Right cardiac atrium (tissue), 5 donors: ENCODE measurements at regions not wholly inside any gene's neighbourhood (a gene's known extent, or its start where the extent isn't known, plus 50 kb on each side); places are given as distances from the start of the nearest gene placed in this dataset.

Source experiments
- ATAC-seq, 2 donors: fragments of 200-7000 bp; cut with Tn5 transposase; one replicate each; pipeline versions ENCODE4 v1.8.0 to v1.9.1; 2020; ENCODE audit warnings: moderate library complexity in 2 of 2, mild to moderate bottlenecking in 1 of 2
- DNase-seq, 3 donors: peaks; one replicate each; pipeline ENCODE4 v3.0.0-alpha.2; 2020
- H3K27ac ChIP-seq: one replicate; pipeline ENCODE4 v1.5.1; 2013; ENCODE audit warnings: mild to moderate bottlenecking, low read length, control low read depth, moderate library complexity
- H3K27me3 ChIP-seq: one replicate; pipeline ENCODE4 v1.6.1; 2013; ENCODE audit not compliant: control insufficient read depth, insufficient read depth
- H3K4me1 ChIP-seq: one replicate; pipeline ENCODE4 v1.6.1; 2013; ENCODE audit warnings: low read length; ENCODE audit not compliant: control insufficient read depth, insufficient read depth
- H3K4me3 ChIP-seq: one replicate; pipeline ENCODE4 v1.5.1; 2013; ENCODE audit warnings: low read length, control low read depth
- H3K9me3 ChIP-seq: one replicate; pipeline ENCODE4 v1.6.1; 2013; ENCODE audit warnings: low read length; ENCODE audit not compliant: control insufficient read depth
- WGBS: extraction: QIAGEN DNeasy Blood & Tissue Kit; methylation state at CpG from one replicate; pipeline ENCODE4 v1.1.7; 2013; 5-methylcytosine and 5-hydroxymethylcytosine counted together
- intact Hi-C, 4 donors: fragments of 100-400 bp; cut with DNase I; formaldehyde crosslinking; loops; one replicate each; pipeline versions ENCODE4 v1.11.0 to v1.14.0; 2022 to 2023
- donor health status: healthy with polysubstance abuse.
- donor health status: DM: no; HTN: yes; CAD: no.
- donor health status: DM: no; HTN: no; CAD: no.
- donor health status: DM: no; HTN: yes; CAD: no; lungs with severe emphysema.
- donor health status: DM: yes; HTN: yes; CAD: no.

- H3K4me3 ChIP-seq: no peak overlapping the region
- ATAC-seq: no peak
- no peak overlapping the region for H3K27ac ChIP-seq
- no peaks in the 10 kb centered on the region for H3K4me1 ChIP-seq
- H3K27me3 ChIP-seq: no peaks in the 10 kb centered on the region
- no peak for DNase-seq
- WGBS: 71% methylated on average over 1 of the region's 1 CpG
- intact Hi-C loops: no loop called here
- H3K9me3 ChIP-seq: no peaks in the 10 kb centered on the region
Measured at GRCh38 chrX:113558576-113558975, 717.9 kb upstream of the AMOT start.

DNA sequence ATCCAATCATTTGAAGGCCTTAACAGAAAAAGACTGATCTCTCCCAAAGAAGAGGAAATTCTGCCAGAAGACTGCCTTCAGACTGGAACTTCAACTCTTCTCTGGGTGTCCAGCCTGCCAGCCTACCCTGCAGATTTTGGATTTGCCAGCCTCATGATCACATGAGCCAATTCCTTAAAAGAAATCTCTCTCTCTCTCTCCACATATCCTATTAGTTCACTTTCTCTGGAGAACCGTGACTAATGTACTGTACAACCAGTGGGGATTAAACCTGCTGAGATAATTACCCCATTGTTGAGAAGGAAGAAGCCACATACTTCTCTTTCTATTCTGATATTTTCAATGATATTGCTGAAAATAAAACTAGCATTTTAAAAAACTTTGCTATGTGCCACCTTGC, 711.3 kb upstream of the AMOT start:
- intact Hi-C loops: no loop called here
- DNase-seq (no peak), ATAC-seq (no peak)
- no peak overlapping the region for H3K27ac ChIP-seq
- H3K4me3 ChIP-seq: no peak overlapping the region
- H3K27me3 ChIP-seq: no peaks in the 10 kb centered on the region
- no peaks in the 10 kb centered on the region for H3K9me3 ChIP-seq
- no peaks in the 10 kb centered on the region for H3K4me1 ChIP-seq
- 76% methylated on average over 1 of the region's 1 CpG for WGBS

GRCh38 chrX:113548308-113549015, 707.8 kb upstream of the AMOT start:
- Histone ChIP-seq H3K27me3 (no peaks in the 10 kb centered on the region), H3K4me3 (no peak overlapping the region), H3K9me3 (no peaks in the 10 kb centered on the region), H3K27ac (no peak overlapping the region), H3K4me1 (no peaks in the 10 kb centered on the region)
- ATAC-seq: no peak
- DNase-seq: no peak
- 45% methylated on average over 2 of the region's 2 CpGs for WGBS
- intact Hi-C loops: no loop called here

GRCh38 chrX:113545040-113545439, 704.4 kb upstream of the AMOT start:
- Histone ChIP-seq H3K27ac (no peak overlapping the region), H3K9me3 (no peaks in the 10 kb centered on the region), H3K4me3 (no peak overlapping the region), H3K4me1 (no peaks in the 10 kb centered on the region), H3K27me3 (no peaks in the 10 kb centered on the region)
- DNase-seq (no peak), ATAC-seq (no peak)
- intact Hi-C loops: no loop called here
- no CpG with 5 or more reads among the region's 1 CpG for WGBS

GRCh38 chrX:113539599-113540356, 699.1 kb upstream of the AMOT start:
- ATAC-seq: no peak
- no peaks in the 10 kb centered on the region for H3K4me1 ChIP-seq
- no peaks in the 10 kb centered on the region for H3K9me3 ChIP-seq
- no peak for DNase-seq
- no peaks in the 10 kb centered on the region for H3K27me3 ChIP-seq
- intact Hi-C loops: no loop called here
- H3K27ac ChIP-seq: no peak overlapping the region
- no peak overlapping the region for H3K4me3 ChIP-seq
- WGBS: 86% methylated on average over 2 of the region's 2 CpGs

DNA sequence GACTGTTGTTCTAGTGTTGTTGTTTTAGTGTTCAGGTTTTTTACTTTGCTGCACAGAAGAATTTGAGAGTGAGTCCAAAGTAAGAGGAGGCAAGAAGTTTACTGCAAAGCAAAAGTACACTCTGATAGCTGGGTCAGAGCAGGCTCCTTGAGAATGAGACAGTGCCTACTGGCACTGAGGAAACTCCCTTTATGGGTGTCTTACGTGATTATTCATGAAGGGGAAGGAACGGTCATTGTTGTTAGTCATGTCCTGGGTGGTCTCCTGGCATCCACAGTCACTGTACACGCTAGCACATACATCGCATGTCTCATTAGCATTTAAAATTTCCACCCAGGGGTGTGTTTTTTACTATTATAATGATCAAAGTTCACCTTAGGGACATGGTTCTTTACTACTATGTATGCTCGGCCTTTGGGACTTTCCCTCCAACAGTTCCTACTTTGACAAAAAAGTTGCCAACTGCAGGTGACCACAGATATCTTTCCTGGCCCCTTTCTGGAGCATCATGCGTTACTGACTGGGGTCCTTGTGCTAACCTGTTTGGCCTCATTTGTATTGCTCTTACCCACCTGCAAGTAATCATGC, 688.9 kb upstream of the AMOT start:
- intact Hi-C loops: no loop called here

GRCh38 chrX:113522814-113523213, 682.2 kb upstream of the AMOT start:
- H3K4me1 ChIP-seq: no peaks in the 10 kb centered on the region
- no peaks in the 10 kb centered on the region for H3K27me3 ChIP-seq
- no peak for DNase-seq
- H3K9me3 ChIP-seq: no peaks in the 10 kb centered on the region
- 61% methylated on average over 3 of the region's 3 CpGs for WGBS
- intact Hi-C loops: no loop called here
- ATAC-seq: no peak
- H3K27ac ChIP-seq: no peak overlapping the region
- no peak overlapping the region for H3K4me3 ChIP-seq

More for the DNA sequence above, 688.9 kb upstream of the AMOT start:
- Histone ChIP-seq H3K4me3 (no peak overlapping the region), H3K27me3 (no peaks in the 10 kb centered on the region), H3K27ac (no peak overlapping the region), H3K9me3 (no peaks in the 10 kb centered on the region), H3K4me1 (no peaks in the 10 kb centered on the region)
- ATAC-seq (no peak), DNase-seq (no peak)
- WGBS: 88% methylated on average over 6 of the region's 6 CpGs

DNA sequence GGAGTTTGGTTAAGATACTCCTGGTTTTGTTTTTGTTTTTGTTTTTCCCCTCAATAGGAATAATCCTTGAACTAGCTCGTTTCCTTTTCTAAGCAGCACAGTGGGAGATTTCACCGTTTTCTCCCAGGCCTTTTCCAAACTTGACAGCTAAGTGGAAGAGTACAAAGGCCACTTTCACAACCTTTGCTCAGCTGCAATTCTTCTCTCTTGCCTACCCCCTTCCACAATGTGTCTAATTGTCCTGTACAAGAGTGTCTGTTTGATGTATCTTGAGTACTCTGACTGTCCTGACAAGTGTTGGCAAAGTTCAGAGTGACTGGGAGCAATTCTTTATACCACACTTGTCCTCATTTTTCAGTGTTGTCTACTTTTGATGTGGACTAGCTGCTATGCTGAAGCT, 674.3 kb upstream of the AMOT start:
- no peak for ATAC-seq
- H3K9me3 ChIP-seq: no peaks in the 10 kb centered on the region
- H3K4me1 ChIP-seq: no peaks in the 10 kb centered on the region
- no peak for DNase-seq
- 15% methylated on average over 2 of the region's 2 CpGs for WGBS
- intact Hi-C loops: no loop called here
- H3K27me3 ChIP-seq: no peaks in the 10 kb centered on the region
- no peak overlapping the region for H3K4me3 ChIP-seq
- H3K27ac ChIP-seq: no peak overlapping the region

DNA sequence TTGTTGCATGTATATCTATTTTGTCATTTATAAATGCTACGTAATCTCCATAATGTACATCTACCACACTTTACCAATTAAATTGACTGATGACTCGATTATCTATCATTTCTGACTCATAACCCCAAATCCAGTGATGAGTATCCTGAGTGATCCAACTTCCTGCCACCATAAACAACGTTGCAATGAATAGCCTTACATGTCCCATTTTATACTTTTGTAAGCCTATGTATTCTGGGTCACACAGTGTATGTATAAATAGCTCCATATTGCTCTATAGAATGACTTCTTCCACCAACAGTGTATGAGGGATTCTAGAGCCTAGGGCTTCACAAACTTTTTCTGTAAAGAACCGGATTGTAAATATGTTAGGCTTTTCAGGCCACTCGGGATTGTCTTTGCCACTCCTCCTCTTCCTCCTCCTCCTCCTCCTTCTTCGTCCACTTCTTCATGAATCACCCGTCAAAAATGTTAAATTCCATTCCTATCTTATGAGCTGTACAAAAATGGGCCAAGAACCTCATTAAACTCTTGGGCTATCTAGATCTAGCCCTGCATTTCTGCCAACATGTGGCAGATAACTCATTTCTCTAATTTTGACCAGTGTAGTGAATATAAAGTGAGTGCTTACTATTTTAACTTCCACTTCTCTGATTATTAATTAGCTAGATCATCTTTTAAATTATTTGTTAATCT, 672.2 kb upstream of the AMOT start:
- no peaks in the 10 kb centered on the region for H3K27me3 ChIP-seq
- intact Hi-C loops: no loop called here
- no peaks in the 10 kb centered on the region for H3K4me1 ChIP-seq
- no peaks in the 10 kb centered on the region for H3K9me3 ChIP-seq
- ATAC-seq (no peak), DNase-seq (no peak)
- no peak overlapping the region for H3K27ac ChIP-seq
- H3K4me3 ChIP-seq: no peak overlapping the region
- WGBS: 50% methylated on average over 7 of the region's 7 CpGs

- 27% methylated on average over 1 of the region's 1 CpG for WGBS
- no peak overlapping the region for H3K27ac ChIP-seq
- H3K27me3 ChIP-seq: no peaks in the 10 kb centered on the region
- no peak for DNase-seq
- no peaks in the 10 kb centered on the region for H3K9me3 ChIP-seq
- no peaks in the 10 kb centered on the region for H3K4me1 ChIP-seq
- no peak overlapping the region for H3K4me3 ChIP-seq
- intact Hi-C loops: no loop called here
- ATAC-seq: no peak
Measured at GRCh38 chrX:113510586-113510985, 670.0 kb upstream of the AMOT start.

DNA sequence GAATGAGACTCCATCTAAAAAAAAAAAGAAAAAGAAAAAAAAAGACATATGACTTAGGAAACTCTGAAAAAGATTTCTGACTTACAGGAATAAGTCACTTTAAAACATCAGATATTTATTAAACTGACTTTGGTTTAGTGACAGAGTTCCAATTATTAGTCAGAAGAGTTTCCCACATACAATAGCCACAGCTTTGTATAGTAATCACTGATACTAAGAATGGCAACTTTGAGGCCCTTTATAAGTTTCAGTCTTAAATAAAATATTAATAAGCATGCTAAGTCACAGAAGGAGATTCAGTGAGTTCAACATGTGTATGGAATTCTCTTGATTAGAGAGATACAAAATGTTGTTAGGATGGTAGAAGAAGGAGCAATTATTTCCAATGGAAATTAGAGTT, 652.3 kb upstream of the AMOT start:
- no peak overlapping the region for H3K27ac ChIP-seq
- DNase-seq: no peak
- H3K4me1 ChIP-seq: no peaks in the 10 kb centered on the region
- no peaks in the 10 kb centered on the region for H3K27me3 ChIP-seq
- ATAC-seq: no peak
- intact Hi-C loops: no loop called here
- H3K9me3 ChIP-seq: no peaks in the 10 kb centered on the region
- no peak overlapping the region for H3K4me3 ChIP-seq
